MM.1S (cell line): ENCODE measurements at regions not wholly inside any gene's neighbourhood (a gene's known extent, or its start where the extent isn't known, plus 50 kb on each side); places are given as distances from the start of the nearest gene placed in this dataset.
"Not testable (repeated sequence)": the region's sequence is repeated elsewhere in the genome, so short reads cannot be mapped to it uniquely, and the experiment has no call there.

Source experiments
- DNase-seq: peaks from one replicate; pipeline ENCODE4 v3.0.0-alpha.2; 2015
- H2AFZ ChIP-seq: fragments of 300-600 bp; sonication (generic); 2 replicates; pipeline ENCODE4 v1.6.0; 2016; ENCODE audit warnings: antibody characterized with exemption, low read length
- H3F3A ChIP-seq: fragments of 300-600 bp; sonication (generic); 2 replicates; pipeline ENCODE4 v1.6.1; 2016; ENCODE audit warnings: mild to moderate bottlenecking, antibody characterized with exemption, low read length, moderate library complexity, mixed read lengths; ENCODE audit not compliant: insufficient read depth
- H3K27ac ChIP-seq: fragments of 300-600 bp; sonication (generic); 2 replicates; pipeline ENCODE4 v1.5.1; 2016; ENCODE audit warnings: mild to moderate bottlenecking, low read length
- H3K27me3 ChIP-seq: fragments of 300-600 bp; sonication (generic); replicated peaks from 2 replicates; pipeline ENCODE4 v1.6.0; 2016; ENCODE audit warnings: low read length; ENCODE audit not compliant: insufficient read depth
- H3K36me3 ChIP-seq: fragments of 300-600 bp; sonication (generic); replicated peaks from 2 replicates; pipeline ENCODE4 v1.6.1; 2016; ENCODE audit warnings: mild to moderate bottlenecking, low read length, mixed read lengths; ENCODE audit not compliant: insufficient read depth
- H3K4me1 ChIP-seq: fragments of 300-600 bp; sonication (generic); 2 replicates; pipeline ENCODE4 v1.6.1; 2016; ENCODE audit warnings: low read length, mixed read lengths
- H3K4me2 ChIP-seq: fragments of 300-600 bp; sonication (generic); 2 replicates; pipeline ENCODE4 v1.6.0; 2016; ENCODE audit warnings: low read depth, low read length
- H3K4me3 ChIP-seq: fragments of 300-600 bp; sonication (generic); 2 replicates; pipeline ENCODE4 v1.5.1; 2016; ENCODE audit warnings: low read length, mixed read lengths
- H3K79me2 ChIP-seq: fragments of 300-600 bp; sonication (generic); 2 replicates; pipeline ENCODE4 v1.6.1; 2016; ENCODE audit warnings: mixed run types, low read length, mixed read lengths
- H3K9ac ChIP-seq: fragments of 300-600 bp; sonication (generic); 2 replicates; pipeline ENCODE4 v1.6.1; 2016; ENCODE audit warnings: low read length, mixed read lengths
- H3K9me2 ChIP-seq: fragments of 300-600 bp; sonication (generic); replicated peaks from 2 replicates; pipeline ENCODE4 v1.6.1; 2016; ENCODE audit warnings: mild to moderate bottlenecking, low read length, mixed read lengths; ENCODE audit not compliant: insufficient read depth
- H3K9me3 ChIP-seq: fragments of 300-600 bp; sonication (generic); replicated peaks from 2 replicates; pipeline ENCODE4 v1.6.1; 2016; ENCODE audit warnings: mild to moderate bottlenecking, low read length, mixed read lengths; ENCODE audit not compliant: insufficient read depth
- H4K20me1 ChIP-seq: fragments of 300-600 bp; sonication (generic); 2 replicates; pipeline ENCODE4 v1.6.1; 2016; ENCODE audit warnings: mild to moderate bottlenecking, low read length, moderate library complexity, mixed read lengths; ENCODE audit not compliant: insufficient read depth
- CTCF ChIP-seq: fragments of 300-600 bp; sonication (generic); IDR thresholded peaks from 2 replicates; pipeline ENCODE4 v1.5.1; 2016; ENCODE audit warnings: antibody characterized with exemption, low read length, mixed read lengths
- EZH2 ChIP-seq: fragments of 300-600 bp; sonication (generic); optimal IDR thresholded peaks from 2 replicates; pipeline ENCODE3; 2017; ENCODE audit warnings: low read depth, mild to moderate bottlenecking, antibody characterized with exemption, low read length, mixed read lengths
- EZH2phosphoT487 ChIP-seq: fragments of 300-600 bp; sonication (generic); IDR thresholded peaks from 2 replicates; pipeline ENCODE4 v1.6.1; 2018; ENCODE audit warnings: antibody characterized with exemption, low read length

- DNase-seq, result no peak
- TF ChIP-seq CTCF, result no peak
- no peak for TF ChIP-seq EZH2phosphoT487
- no peak for TF ChIP-seq EZH2
- Histone ChIP-seq H3K4me2 (no peak overlapping the region), H3K9ac (no peak overlapping the region), H3F3A (no peaks in the 10 kb centered on the region), H3K27me3 (no peaks in the 10 kb centered on the region; the same call in 1 of the 2 replicates), H4K20me1 (no peaks in the 10 kb centered on the region), H3K36me3 (no peaks in the 10 kb centered on the region), H3K4me3 (no peak overlapping the region), H2AFZ (no peak overlapping the region), H3K9me2 (no peaks in the 10 kb centered on the region), H3K4me1 (no peaks in the 10 kb centered on the region), H3K9me3 (no peaks in the 10 kb centered on the region), H3K27ac (no peak overlapping the region), H3K79me2 (no peaks in the 10 kb centered on the region)
Measured at GRCh38 chr12:131600160-131600532, 110.7 kb upstream of the SFSWAP start.

- not testable (repeated sequence) for H3K4me3 ChIP-seq, H3K27me3 ChIP-seq, H3K9me3 ChIP-seq
Measured at GRCh38 chr12:131601499-131601898, 109.4 kb upstream of the SFSWAP start.

GRCh38 chr12:131603106-131603938 lies 107.6 kb upstream of the SFSWAP start:
- Histone ChIP-seq H3K27me3 (no peaks in the 10 kb centered on the region), H3K36me3 (no peaks in the 10 kb centered on the region), H2AFZ (no peak overlapping the region), H3K4me2 (no peak overlapping the region), H3F3A (no peaks in the 10 kb centered on the region), H3K9ac (no peak overlapping the region), H3K9me2 (no peaks in the 10 kb centered on the region), H3K9me3 (no peaks in the 10 kb centered on the region), H3K4me3 (no peak overlapping the region), H4K20me1 (no peaks in the 10 kb centered on the region), H3K4me1 (peaks cover 4% of the 10 kb centered on the region; the same call in 1 of the 2 replicates), H3K27ac (no peak overlapping the region), H3K79me2 (no peaks in the 10 kb centered on the region)
- TF ChIP-seq CTCF (no peak), EZH2phosphoT487 (no peak), EZH2 (no peak)
- DNase-seq, result no peak

More at GRCh38 chr12:131601499-131601898, 109.4 kb upstream of the SFSWAP start:
- not testable (repeated sequence) for DNase-seq, H4K20me1 ChIP-seq, H3F3A ChIP-seq, H3K4me2 ChIP-seq, H3K4me1 ChIP-seq, H3K79me2 ChIP-seq, H3K9me2 ChIP-seq, H3K36me3 ChIP-seq, H2AFZ ChIP-seq, H3K9ac ChIP-seq, H3K27ac ChIP-seq
